H1 (cell line): ENCODE measurements at regions not wholly inside any gene's neighbourhood (a gene's known extent, or its start where the extent isn't known, plus 50 kb on each side); places are given as distances from the start of the nearest gene placed in this dataset.

ENCODE experiments used
- CTCF ChIA-PET: fragments of 300-600 bp; sonication (Branson Sonifier 250); formaldehyde crosslinking; loops from one replicate; lab custom pipeline; 2021; ENCODE audit not compliant: partially characterized antibody; lab: Charles Lee
- POLR2A ChIA-PET: fragments of 300-600 bp; sonication (Branson Sonifier 250); formaldehyde crosslinking; loops from one replicate; lab custom pipeline; 2021; ENCODE audit warnings: inconsistent platforms; ENCODE audit not compliant: partially characterized antibody; lab: Charles Lee
- DNase-seq, 2 experiments: peaks; one replicate each; pipeline versions ENCODE4 v3.0.0 to v3.0.0-alpha.2; 2010 to 2022; ENCODE audit warnings: low spot score in 2 of 2, low read depth in 1 of 2, mixed read lengths in 1 of 2
- FAIRE-seq: peaks from 2 replicates; lab custom pipeline; 2011; peaks lifted over from hg19 to GRCh38; lab: Jason Lieb, UNC
- H2AFZ ChIP-seq: 2 replicates; pipeline ENCODE4 v1.8.1; 2012; ENCODE audit warnings: low read length, inconsistent platforms
- H2AK5ac ChIP-seq: 2 replicates; pipeline ENCODE4 v1.6.1; 2013; ENCODE audit warnings: low read depth, low read length
- H2BK120ac ChIP-seq: replicated peaks from 2 replicates; pipeline ENCODE3; 2013; ENCODE audit warnings: low read depth, low read length, inconsistent platforms
- H2BK12ac ChIP-seq: 2 replicates; pipeline ENCODE4 v1.6.1; 2013; ENCODE audit warnings: low read depth, low read length
- H2BK15ac ChIP-seq: 2 replicates; pipeline ENCODE4 v1.6.1; 2013; ENCODE audit warnings: low read length
- H2BK20ac ChIP-seq: 2 replicates; pipeline ENCODE4 v1.6.1; 2013; ENCODE audit warnings: low read length
- H2BK5ac ChIP-seq: 2 replicates; pipeline ENCODE4 v1.6.1; 2013; ENCODE audit warnings: low read depth, low read length
- H3K14ac ChIP-seq: 2 replicates; pipeline ENCODE4 v1.6.1; 2013; ENCODE audit warnings: inconsistent platforms; ENCODE audit not compliant: insufficient read length
- H3K18ac ChIP-seq: 2 replicates; pipeline ENCODE4 v1.6.1; 2013; ENCODE audit warnings: low read length; ENCODE audit errors: extremely low read depth
- H3K23ac ChIP-seq: 2 replicates; pipeline ENCODE4 v1.6.1; 2013; ENCODE audit warnings: inconsistent platforms; ENCODE audit not compliant: insufficient read length
- H3K23me2 ChIP-seq: 2 replicates; pipeline ENCODE4 v1.6.1; 2013; ENCODE audit warnings: low read depth, low read length
- H3K27ac ChIP-seq: 2 replicates; pipeline ENCODE4 v1.6.1; 2011; ENCODE audit warnings: low read depth, low read length, inconsistent platforms
- H3K27me3 ChIP-seq, 4 experiments: replicated peaks in 1 of 4; 1 replicate in 1 of 4; 2 replicates in 3 of 4; pipeline versions ENCODE4 v1.6.1 to v1.8.1; 2011 to 2013; ENCODE audit warnings: low read length in 3 of 4, mild to moderate bottlenecking in 3 of 4, inconsistent platforms in 2 of 4, mixed read lengths in 2 of 4, moderate library complexity in 1 of 4; ENCODE audit not compliant: control insufficient read depth in 3 of 4, insufficient read depth in 3 of 4; ENCODE audit errors: extremely low read depth in 1 of 4
- H3K36me3 ChIP-seq, 4 experiments: 2 replicates each; pipeline versions ENCODE4 v1.6.1 to v1.8.1; 2011 to 2013; ENCODE audit warnings: mild to moderate bottlenecking in 4 of 4, low read length in 3 of 4, moderate library complexity in 2 of 4, control low read depth in 1 of 4, inconsistent platforms in 1 of 4; ENCODE audit not compliant: insufficient read depth in 4 of 4, control insufficient read depth in 2 of 4
- H3K4ac ChIP-seq: replicated peaks from 2 replicates; pipeline ENCODE3; 2013; ENCODE audit warnings: low read length, low read depth, mixed read lengths, inconsistent platforms; ENCODE audit not compliant: insufficient read length
- H3K4me1 ChIP-seq, 4 experiments: replicated peaks in 1 of 4; 1 replicate in 1 of 4; 2 replicates in 3 of 4; pipeline versions ENCODE4 v1.6.1 to v1.8.1; 2011 to 2013; ENCODE audit warnings: low read length in 3 of 4, inconsistent platforms in 2 of 4, mixed read lengths in 1 of 4; ENCODE audit not compliant: insufficient read depth in 4 of 4, control insufficient read depth in 3 of 4
- H3K4me2 ChIP-seq, 2 experiments: 2 replicates each; pipeline versions ENCODE4 v1.6.1 to v1.8.1; 2011 to 2013; ENCODE audit warnings: low read depth in 2 of 2, low read length in 2 of 2, control low read depth in 1 of 2, inconsistent platforms in 1 of 2, mild to moderate bottlenecking in 1 of 2; ENCODE audit not compliant: insufficient read depth in 1 of 2
- H3K4me3 ChIP-seq, 4 experiments: fragments of 200-600, 300-600 bp in 1 of 4; sonication (generic), shearing (Covaris generic), sonication (Bioruptor Twin) in 1 of 4; 2 replicates each; pipeline versions ENCODE4 v1.5.1 to v1.8.1; 2011 to 2016; ENCODE audit warnings: low read length in 4 of 4, low read depth in 3 of 4, control low read depth in 2 of 4, inconsistent platforms in 2 of 4, mild to moderate bottlenecking in 2 of 4, mixed read lengths in 1 of 4, moderate library complexity in 1 of 4; ENCODE audit not compliant: insufficient read depth in 2 of 4; ENCODE audit errors: extremely low read depth in 1 of 4
- H3K56ac ChIP-seq: replicated peaks from 2 replicates; pipeline ENCODE3; 2013; ENCODE audit warnings: low read depth, mild to moderate bottlenecking, mixed read lengths, low read length, inconsistent platforms; ENCODE audit not compliant: insufficient read length
- H3K79me1 ChIP-seq: 2 replicates; pipeline ENCODE4 v1.6.1; 2013; ENCODE audit warnings: low read depth, low read length, control low read depth
- H3K79me2 ChIP-seq, 2 experiments: 2 replicates each; pipeline versions ENCODE4 v1.6.1 to v1.8.1; 2012 to 2013; ENCODE audit warnings: low read length in 2 of 2, mild to moderate bottlenecking in 2 of 2, inconsistent platforms in 1 of 2; ENCODE audit not compliant: insufficient read depth in 2 of 2, control insufficient read depth in 1 of 2
- H3K9ac ChIP-seq, 4 experiments: replicated peaks in 1 of 4; 1 replicate in 1 of 4; 2 replicates in 3 of 4; pipeline versions ENCODE4 v1.6.1 to v1.8.1; 2011 to 2013; ENCODE audit warnings: low read depth in 3 of 4, low read length in 3 of 4, control low read depth in 2 of 4, mild to moderate bottlenecking in 2 of 4, moderate library complexity in 2 of 4, inconsistent platforms in 1 of 4; ENCODE audit errors: extremely low read depth in 1 of 4
- H3K9me3 ChIP-seq, 2 experiments: 2 replicates each; pipeline versions ENCODE4 v1.6.1 to v1.8.1; 2012 to 2013; ENCODE audit warnings: mild to moderate bottlenecking in 2 of 2, moderate library complexity in 2 of 2, control low read depth in 1 of 2, inconsistent platforms in 1 of 2, low read depth in 1 of 2, low read length in 1 of 2, mixed read lengths in 1 of 2; ENCODE audit not compliant: insufficient read depth in 2 of 2
- H4K20me1 ChIP-seq, 2 experiments: replicated peaks in 1 of 2; 2 replicates each; pipeline versions ENCODE3 to v1.8.1; 2011 to 2013; ENCODE audit warnings: inconsistent platforms in 2 of 2, low read length in 2 of 2, mild to moderate bottlenecking in 1 of 2; ENCODE audit not compliant: insufficient read depth in 2 of 2, control insufficient read depth in 1 of 2
- H4K5ac ChIP-seq: 2 replicates; pipeline ENCODE4 v1.6.1; 2013; ENCODE audit warnings: low read length, low read depth, mixed read lengths, inconsistent platforms; ENCODE audit not compliant: insufficient read length
- H4K8ac ChIP-seq: 2 replicates; pipeline ENCODE4 v1.8.0; 2013; ENCODE audit warnings: mild to moderate bottlenecking, moderate library complexity, low read length, inconsistent platforms; ENCODE audit not compliant: insufficient read depth; ENCODE audit errors: extremely low read depth
- H4K91ac ChIP-seq: replicated peaks from 2 replicates; pipeline ENCODE3; 2013; ENCODE audit warnings: low read length, mixed read lengths, inconsistent platforms; ENCODE audit not compliant: insufficient read length
- WGBS, 2 experiments: shearing (Covaris generic) in 1 of 2; methylation state at CpG; one replicate each; pipeline versions ENCODE4 v1.1.6 to v1.1.7; 2013 to 2015; ENCODE audit warnings: low lambda C conversion rate in 2 of 2, mixed read lengths in 2 of 2, inconsistent platforms in 1 of 2, low coverage in 1 of 2, missing lambda C conversion rate in 1 of 2; ENCODE audit not compliant: insufficient replicate concordance in 2 of 2, insufficient coverage in 1 of 2, insufficient read length in 1 of 2; ENCODE audit errors: extremely low coverage in 1 of 2, missing lambda C conversion rate in 1 of 2; 5-methylcytosine and 5-hydroxymethylcytosine counted together
- TF ChIP-seq, protein P1 (sequence below): fragments of 300-600 bp; sonication (generic); IDR thresholded peaks from 2 replicates; pipeline ENCODE4 v1.7.1; 2012; ENCODE audit warnings: low read length, moderate library complexity, mild to moderate bottlenecking, inconsistent platforms; ENCODE audit not compliant: insufficient replicate concordance

DNA sequence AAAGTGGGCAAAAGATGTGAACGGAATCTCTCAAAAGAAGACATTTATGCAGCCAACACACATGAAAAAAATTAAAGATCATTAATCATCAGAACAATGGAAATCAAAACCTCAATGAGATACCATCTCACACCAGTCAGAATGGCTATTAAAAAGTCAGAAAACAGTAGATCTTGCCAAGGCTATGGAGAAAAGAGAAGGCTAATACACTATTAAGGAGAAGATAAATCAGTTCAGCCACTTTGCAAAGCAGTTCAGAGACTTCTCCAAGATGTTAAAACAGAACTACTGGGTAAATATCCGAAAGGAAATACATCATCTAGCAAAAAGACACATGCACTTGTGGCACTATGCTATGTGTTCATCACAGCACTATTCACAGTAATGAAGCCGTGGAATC is 388.2 kb upstream of the LUZP2 start:
- H2BK12ac ChIP-seq: no peak overlapping the region
- FAIRE-seq (no peak), DNase-seq (no peak)
- H4K5ac ChIP-seq: no peak overlapping the region
- no peak overlapping the region for H3K14ac ChIP-seq
- no peaks in the 10 kb centered on the region for H3K79me1 ChIP-seq
- peaks cover 13% of the 10 kb centered on the region in 2 experiments; a peak in 3 of 4 replicates for H3K9me3 ChIP-seq
- H4K91ac ChIP-seq: no peak overlapping the region
- H3K4me2 ChIP-seq: no peak overlapping the region
- H3K4me1 ChIP-seq: no peaks in the 10 kb centered on the region
- H3K4ac ChIP-seq: no peak overlapping the region
- H2AFZ ChIP-seq: no peak overlapping the region
- 95% methylated on average over 3 of the region's 3 CpGs; no CpG with 5 or more reads in 1 of the 2 experiments for WGBS, 2 experiments
- H2BK20ac ChIP-seq: no peak overlapping the region
- H3K18ac ChIP-seq: no peak overlapping the region
- no peak overlapping the region for H3K4me3 ChIP-seq
- H3K23me2 ChIP-seq: no peaks in the 10 kb centered on the region
- no peak overlapping the region for H3K23ac ChIP-seq
- CTCF ChIA-PET: no interaction called here
- H2AK5ac ChIP-seq: no peak overlapping the region
- H4K20me1 ChIP-seq: no peaks in the 10 kb centered on the region
- no peak overlapping the region for H2BK120ac ChIP-seq
- H2BK15ac ChIP-seq: no peak overlapping the region
- H3K9ac ChIP-seq: no peak overlapping the region; a peak in 1 of 7 replicates
- H3K27ac ChIP-seq: no peak overlapping the region
- POLR2A ChIA-PET: no interaction called here
- H3K36me3 ChIP-seq: no peaks in the 10 kb centered on the region
- H4K8ac ChIP-seq: no peak overlapping the region
- H3K27me3 ChIP-seq: no peaks in the 10 kb centered on the region
- H3K79me2 ChIP-seq: no peaks in the 10 kb centered on the region
- no peak overlapping the region for H3K56ac ChIP-seq
- no peak overlapping the region for H2BK5ac ChIP-seq
- TF ChIP-seq, protein P1, sequence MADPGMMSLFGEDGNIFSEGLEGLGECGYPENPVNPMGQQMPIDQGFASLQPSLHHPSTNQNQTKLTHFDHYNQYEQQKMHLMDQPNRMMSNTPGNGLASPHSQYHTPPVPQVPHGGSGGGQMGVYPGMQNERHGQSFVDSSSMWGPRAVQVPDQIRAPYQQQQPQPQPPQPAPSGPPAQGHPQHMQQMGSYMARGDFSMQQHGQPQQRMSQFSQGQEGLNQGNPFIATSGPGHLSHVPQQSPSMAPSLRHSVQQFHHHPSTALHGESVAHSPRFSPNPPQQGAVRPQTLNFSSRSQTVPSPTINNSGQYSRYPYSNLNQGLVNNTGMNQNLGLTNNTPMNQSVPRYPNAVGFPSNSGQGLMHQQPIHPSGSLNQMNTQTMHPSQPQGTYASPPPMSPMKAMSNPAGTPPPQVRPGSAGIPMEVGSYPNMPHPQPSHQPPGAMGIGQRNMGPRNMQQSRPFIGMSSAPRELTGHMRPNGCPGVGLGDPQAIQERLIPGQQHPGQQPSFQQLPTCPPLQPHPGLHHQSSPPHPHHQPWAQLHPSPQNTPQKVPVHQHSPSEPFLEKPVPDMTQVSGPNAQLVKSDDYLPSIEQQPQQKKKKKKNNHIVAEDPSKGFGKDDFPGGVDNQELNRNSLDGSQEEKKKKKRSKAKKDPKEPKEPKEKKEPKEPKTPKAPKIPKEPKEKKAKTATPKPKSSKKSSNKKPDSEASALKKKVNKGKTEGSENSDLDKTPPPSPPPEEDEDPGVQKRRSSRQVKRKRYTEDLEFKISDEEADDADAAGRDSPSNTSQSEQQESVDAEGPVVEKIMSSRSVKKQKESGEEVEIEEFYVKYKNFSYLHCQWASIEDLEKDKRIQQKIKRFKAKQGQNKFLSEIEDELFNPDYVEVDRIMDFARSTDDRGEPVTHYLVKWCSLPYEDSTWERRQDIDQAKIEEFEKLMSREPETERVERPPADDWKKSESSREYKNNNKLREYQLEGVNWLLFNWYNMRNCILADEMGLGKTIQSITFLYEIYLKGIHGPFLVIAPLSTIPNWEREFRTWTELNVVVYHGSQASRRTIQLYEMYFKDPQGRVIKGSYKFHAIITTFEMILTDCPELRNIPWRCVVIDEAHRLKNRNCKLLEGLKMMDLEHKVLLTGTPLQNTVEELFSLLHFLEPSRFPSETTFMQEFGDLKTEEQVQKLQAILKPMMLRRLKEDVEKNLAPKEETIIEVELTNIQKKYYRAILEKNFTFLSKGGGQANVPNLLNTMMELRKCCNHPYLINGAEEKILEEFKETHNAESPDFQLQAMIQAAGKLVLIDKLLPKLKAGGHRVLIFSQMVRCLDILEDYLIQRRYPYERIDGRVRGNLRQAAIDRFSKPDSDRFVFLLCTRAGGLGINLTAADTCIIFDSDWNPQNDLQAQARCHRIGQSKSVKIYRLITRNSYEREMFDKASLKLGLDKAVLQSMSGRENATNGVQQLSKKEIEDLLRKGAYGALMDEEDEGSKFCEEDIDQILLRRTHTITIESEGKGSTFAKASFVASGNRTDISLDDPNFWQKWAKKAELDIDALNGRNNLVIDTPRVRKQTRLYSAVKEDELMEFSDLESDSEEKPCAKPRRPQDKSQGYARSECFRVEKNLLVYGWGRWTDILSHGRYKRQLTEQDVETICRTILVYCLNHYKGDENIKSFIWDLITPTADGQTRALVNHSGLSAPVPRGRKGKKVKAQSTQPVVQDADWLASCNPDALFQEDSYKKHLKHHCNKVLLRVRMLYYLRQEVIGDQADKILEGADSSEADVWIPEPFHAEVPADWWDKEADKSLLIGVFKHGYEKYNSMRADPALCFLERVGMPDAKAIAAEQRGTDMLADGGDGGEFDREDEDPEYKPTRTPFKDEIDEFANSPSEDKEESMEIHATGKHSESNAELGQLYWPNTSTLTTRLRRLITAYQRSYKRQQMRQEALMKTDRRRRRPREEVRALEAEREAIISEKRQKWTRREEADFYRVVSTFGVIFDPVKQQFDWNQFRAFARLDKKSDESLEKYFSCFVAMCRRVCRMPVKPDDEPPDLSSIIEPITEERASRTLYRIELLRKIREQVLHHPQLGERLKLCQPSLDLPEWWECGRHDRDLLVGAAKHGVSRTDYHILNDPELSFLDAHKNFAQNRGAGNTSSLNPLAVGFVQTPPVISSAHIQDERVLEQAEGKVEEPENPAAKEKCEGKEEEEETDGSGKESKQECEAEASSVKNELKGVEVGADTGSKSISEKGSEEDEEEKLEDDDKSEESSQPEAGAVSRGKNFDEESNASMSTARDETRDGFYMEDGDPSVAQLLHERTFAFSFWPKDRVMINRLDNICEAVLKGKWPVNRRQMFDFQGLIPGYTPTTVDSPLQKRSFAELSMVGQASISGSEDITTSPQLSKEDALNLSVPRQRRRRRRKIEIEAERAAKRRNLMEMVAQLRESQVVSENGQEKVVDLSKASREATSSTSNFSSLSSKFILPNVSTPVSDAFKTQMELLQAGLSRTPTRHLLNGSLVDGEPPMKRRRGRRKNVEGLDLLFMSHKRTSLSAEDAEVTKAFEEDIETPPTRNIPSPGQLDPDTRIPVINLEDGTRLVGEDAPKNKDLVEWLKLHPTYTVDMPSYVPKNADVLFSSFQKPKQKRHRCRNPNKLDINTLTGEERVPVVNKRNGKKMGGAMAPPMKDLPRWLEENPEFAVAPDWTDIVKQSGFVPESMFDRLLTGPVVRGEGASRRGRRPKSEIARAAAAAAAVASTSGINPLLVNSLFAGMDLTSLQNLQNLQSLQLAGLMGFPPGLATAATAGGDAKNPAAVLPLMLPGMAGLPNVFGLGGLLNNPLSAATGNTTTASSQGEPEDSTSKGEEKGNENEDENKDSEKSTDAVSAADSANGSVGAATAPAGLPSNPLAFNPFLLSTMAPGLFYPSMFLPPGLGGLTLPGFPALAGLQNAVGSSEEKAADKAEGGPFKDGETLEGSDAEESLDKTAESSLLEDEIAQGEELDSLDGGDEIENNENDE: no peak
